GM18520 (cell line): ENCODE measurements at regions not wholly inside any gene's neighbourhood (a gene's known extent, or its start where the extent isn't known, plus 50 kb on each side); places are given as distances from the start of the nearest gene placed in this dataset.

Source experiments
- ATAC-seq: cut with Tn5 transposase; IDR thresholded peaks from one replicate; pipeline ENCODE4 v1.9.1; 2021; ENCODE audit not compliant: unreplicated experiment

DNA sequence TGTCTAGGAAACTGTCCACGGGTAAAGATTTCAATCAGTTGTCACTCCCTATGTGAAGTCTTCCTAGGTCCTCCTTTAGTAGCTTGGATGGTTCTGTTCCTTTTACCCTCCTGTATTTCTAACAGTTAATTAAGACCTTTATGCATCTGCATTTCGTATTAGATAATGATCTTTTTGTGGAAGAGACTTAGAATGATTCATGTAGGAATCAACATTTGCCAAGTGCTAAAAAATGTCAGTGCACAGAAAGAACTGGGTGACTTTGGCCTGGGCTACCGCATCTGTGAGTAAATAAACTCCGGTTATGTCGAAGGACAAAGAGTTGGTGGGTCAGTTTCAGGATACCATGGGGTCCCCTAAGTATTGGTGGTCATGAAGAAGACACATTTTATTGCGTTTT is 918.0 kb downstream of the TFAP2A start:
- no peak for ATAC-seq

GRCh38 chr6:9494864-9495263 is 920.0 kb downstream of the TFAP2A start:
- no peak for ATAC-seq

- ATAC-seq: no peak
These were observed 922.1 kb downstream of the TFAP2A start for GRCh38 chr6:9492790-9493189.

GRCh38 chr6:9487128-9487527 is 927.7 kb downstream of the TFAP2A start:
- no peak for ATAC-seq

GRCh38 chr6:9485992-9486391 is 928.9 kb downstream of the TFAP2A start:
- ATAC-seq: no peak

- ATAC-seq: no peak
These were observed 930.2 kb downstream of the TFAP2A start for GRCh38 chr6:9484686-9485085.

DNA sequence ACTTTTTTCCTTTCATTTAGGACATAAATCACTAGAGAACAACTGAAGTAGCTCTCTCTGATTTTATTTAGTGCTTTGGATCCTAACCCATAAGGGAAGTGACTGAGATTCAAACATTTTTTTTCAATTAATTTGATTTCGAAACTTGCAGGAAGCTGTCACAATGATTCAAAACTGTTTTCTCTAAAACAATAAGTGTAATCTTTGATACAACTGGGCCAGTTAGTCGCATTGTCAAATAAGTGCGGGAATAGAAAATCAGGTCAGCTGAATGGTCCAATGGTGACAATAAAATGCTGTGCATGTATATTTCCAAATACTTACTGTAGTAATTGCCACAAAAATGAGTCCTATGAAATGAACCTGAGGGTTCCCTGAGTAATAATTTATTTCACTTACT is 930.8 kb downstream of the TFAP2A start:
- ATAC-seq: no peak

DNA sequence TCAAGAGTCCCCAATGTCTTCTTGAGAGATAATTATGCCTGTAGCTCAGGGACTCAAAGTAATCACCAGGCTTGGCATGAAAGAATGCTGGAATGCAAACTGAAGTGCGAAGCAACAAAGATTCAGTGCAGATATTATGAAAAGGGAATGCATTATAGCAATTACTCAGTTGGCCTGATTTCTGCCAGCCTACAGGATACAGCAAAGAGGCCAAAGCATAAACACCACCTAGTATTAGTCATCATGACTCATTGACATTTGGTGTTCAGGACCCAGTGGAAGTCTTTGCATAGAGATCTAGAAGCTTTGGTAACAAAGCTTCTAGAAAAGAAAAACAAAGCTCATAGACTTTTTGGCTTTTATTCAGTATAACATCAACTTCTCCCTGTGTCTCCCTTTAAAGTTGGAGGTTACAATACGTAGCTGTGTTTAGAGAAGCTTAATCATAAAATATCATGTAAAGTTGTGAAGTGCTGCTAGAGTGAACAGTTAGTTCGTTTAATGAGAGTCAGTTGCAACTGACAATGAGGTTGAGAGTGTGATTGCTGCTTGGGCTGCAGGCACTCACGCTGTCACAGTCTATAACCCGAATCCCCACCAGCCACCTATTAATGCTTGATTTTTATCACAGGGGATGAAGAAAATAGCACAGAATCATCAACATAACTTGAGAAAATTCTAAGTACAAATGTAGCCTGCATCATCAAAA is 932.7 kb downstream of the TFAP2A start:
- no peak for ATAC-seq

DNA sequence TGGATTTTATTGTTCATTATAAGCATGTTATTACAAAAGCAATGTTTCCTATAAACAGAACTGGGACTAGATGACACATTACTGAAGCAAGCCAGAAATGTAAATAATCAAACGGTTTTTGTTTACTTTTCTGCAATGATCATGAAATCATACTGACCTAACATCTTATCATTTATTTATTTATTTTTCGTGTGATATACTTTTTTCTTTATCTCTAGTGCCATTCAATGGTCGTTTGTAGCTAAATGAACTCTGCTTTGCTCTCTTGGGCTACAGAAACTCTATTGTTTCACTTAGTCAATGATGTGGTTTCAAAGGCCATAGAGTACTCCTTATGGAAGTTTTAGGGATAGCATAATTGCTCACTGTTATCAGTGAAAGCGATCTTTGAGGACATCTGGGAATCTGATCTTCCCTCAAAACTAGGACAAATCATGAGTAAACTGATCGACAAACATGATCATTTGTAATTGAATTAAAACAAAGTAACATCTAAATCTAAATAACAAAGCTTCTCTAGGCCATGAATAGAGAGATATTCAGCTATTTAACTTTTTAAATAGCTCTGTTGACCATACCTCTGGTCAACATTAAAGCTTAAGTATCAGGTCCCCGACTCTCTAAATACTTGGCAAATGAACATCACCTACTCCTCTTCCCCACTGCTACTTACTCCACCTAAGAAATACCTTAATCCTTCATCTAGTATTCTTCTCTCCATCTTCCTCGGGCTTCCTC is 933.4 kb downstream of the TFAP2A start:
- ATAC-seq: no peak

DNA sequence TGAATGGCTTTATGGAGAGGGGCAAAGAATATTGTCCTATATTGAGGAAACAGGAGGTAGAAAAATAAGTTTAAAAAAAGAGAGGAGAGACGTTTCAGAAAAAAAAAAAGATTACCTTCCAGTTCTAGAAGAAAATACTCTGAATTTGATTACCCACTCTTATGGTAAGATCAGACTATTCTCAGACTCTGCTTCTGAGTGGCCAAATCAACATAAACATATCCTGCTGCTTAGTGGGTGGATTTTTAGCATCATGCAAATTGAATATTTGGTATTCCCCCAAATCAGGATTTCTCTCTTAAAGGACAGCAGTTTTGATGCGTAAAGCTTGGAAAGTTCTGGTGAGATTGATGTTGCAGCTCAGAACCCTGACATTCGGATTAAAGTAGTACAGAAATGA is 946.6 kb downstream of the TFAP2A start:
- no peak for ATAC-seq

DNA sequence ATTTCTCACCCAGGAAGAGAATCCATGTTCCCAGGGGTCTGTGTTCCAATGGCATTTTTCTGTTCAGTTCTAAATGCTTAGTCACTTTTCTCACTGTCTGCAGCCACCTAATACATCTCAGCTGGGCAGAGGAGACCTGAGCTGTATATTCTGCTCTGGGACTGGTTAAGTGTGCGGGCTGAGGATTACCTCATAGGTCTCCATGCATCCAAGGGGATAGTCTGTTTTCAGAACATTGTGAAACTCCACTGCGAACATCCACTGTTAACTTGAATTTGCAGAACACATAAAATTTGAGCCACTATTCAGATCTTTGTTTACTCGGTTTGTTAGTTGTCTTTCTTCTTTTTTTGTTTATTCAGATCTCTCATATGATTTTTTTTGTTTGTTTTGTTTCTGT is 947.1 kb downstream of the TFAP2A start:
- no peak for ATAC-seq

DNA sequence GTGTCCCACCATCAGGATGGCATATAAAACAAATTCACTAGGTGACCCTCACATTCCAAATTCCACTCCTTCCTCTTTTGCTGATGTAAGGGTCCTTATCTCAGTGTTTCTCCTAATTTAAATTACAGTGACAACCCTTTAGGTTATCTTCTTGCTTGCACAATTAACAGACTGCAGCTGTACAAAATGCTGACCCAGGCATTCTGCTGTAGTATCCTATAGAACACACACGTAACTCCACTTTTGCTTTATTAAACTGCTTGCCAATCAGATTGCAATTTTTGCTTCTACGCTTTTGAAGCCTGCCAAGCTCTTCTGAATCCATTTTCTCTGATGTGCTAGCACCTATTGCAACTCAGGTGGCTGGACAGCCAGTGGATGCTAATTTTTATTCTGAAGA is 950.3 kb downstream of the TFAP2A start:
- no peak for ATAC-seq

DNA sequence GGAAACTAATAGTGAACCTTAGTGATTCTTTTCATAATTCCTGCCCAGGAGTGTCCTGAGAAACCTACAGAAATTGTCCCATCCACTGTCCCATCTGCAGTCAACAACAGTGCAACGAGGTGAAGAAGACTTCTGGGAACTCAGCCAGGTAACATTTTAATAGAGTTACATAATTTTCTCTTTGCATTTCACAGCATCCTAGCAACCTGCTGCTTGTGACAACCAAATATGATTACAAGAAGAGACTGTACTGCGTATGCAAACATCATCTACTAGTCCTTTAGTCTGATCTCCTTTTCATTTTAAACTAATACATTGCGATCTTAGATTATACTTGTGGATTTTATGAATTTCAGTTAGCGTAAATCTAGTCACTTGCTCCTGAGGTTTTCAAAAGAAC is 951.6 kb downstream of the TFAP2A start:
- no peak for ATAC-seq

DNA sequence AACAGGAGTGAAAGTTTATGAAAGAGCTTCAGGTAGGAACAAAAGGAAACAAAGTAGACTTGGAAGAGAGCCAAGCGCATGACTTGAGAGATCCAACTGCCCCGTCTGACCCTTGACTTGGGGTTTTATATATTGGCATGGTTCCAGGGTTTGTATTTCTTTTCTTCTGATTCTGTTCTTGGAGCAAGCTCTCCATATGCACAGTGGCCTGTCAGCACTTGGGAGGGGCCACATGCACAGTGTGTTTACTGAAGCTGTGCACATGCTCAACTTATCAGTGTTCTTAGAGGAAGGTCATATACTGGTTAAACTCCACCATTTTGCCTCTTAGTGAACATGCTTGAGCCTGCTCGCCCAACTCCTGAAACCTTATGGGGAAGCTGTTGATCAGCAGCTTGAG is 953.7 kb downstream of the TFAP2A start:
- no peak for ATAC-seq

DNA sequence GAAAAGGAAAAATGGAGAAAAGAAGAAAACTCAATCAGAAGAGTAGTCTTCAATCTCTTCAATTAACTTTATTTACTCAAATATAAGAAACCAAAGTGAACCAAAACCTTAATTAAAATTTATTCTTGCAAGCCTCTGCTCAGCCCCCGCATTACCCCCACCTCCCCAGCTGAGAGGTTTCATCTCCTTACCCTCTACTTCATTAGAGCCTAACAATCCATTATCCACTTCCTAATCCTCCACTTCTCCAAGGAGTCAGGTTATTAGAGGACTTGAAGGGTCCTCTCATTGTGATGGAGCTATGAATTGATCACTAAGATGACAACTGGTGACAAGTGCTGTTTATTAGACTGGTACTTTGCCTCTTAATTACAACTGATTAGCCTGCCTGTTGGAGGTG is 956.5 kb downstream of the TFAP2A start:
- no peak for ATAC-seq

DNA sequence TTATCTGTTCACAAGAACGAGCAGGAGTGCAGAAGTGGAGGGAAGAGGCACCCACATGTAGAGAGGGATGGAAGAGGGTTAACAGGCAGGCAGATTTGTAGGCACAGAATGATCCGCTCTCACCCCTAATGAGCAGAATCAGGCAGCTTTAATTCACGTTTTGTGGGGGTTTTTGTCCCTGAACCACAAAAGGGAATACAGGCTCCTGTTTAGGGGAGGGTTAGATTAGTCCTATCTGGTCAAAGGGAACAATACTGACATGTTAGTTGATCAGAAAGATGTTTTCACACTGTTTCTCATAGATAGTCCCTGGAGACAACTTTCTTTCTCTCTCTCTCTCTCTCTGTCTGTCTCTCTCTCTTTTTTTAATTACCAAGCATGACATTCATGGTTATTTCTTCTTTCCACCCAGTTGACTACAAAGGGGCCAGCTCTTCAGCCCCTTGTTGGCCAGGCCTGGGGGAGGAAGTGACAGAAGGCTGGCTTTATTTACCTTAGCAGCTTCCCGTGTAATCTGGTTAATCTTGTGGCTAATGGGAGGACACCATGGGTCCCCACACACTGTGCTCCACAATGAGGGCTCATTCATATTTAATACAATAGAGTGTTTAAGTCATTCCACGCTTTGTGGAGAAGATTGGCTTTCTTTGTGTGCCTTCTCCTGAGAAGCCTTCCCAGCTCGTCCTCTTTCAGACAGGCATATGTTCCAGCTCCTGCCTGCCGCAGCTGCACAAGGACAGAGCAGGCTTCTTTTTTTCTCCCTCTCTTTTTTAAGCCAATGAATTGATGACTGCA is 958.8 kb downstream of the TFAP2A start:
- no peak for ATAC-seq

- no peak for ATAC-seq
These were observed 975.1 kb downstream of the TFAP2A start for GRCh38 chr6:9439621-9440330.

- no peak for ATAC-seq
These were observed 977.0 kb downstream of the TFAP2A start for GRCh38 chr6:9437836-9438235.

DNA sequence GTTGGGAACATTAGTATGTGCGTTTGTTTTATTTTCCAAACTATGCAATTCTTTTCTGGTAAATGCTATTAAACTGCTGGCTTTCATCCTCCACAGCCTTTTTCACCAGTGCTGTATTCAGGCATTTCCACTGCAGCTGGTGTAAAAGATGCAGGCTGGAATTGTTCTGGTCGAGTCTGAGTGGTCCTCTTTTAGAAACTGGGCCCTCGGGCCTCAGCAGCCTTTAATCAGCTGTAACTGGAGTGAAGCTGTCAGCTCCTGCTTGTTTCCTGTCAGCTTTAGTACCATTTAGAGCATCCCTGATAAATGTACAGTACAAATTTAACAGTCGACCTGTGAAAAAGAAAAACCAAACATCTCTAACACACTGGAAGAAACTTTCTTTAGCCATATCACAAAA is 979.6 kb downstream of the TFAP2A start:
- no peak for ATAC-seq

DNA sequence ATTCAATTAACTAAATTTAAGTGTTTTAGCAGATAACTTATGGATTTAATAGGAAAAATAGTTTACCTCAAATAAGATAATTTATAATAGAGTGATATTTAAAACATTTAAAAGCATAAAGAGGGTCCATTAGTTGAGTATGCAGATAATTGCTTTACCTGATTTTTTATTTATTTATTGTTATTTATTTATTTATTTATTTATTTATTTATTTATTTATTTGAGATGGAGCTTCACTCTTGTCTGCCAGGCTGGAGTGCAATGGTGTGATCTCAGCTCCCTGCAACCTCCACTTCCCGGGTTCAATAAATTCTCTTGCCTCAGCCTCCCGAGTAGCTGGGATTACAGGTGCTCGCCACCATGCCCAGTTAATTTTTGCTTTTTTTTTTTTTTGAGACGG is 982.9 kb downstream of the TFAP2A start:
- no peak for ATAC-seq

GRCh38 chr6:9428421-9429172 is 986.3 kb downstream of the TFAP2A start:
- ATAC-seq: no peak
